Suprapubic skin (tissue), 4 donors: ENCODE measurements at regions not wholly inside any gene's neighbourhood (a gene's known extent, or its start where the extent isn't known, plus 50 kb on each side); places are given as distances from the start of the nearest gene placed in this dataset.

Experiments used
- DNase-seq, 2 donors: peaks; one replicate each; pipeline ENCODE4 v3.0.0-alpha.2; 2019; ENCODE audit warnings: low spot score in 2 of 2
- H3K27ac ChIP-seq: fragments of 200-600 bp; sonication (generic); one replicate; pipeline ENCODE4 v1.5.1; 2019
- H3K27me3 ChIP-seq: fragments of 200-600 bp; sonication (generic); one replicate; pipeline ENCODE4 v1.5.1; 2019
- H3K36me3 ChIP-seq: fragments of 200-600 bp; sonication (generic); one replicate; pipeline ENCODE4 v1.5.1; 2019
- H3K4me1 ChIP-seq: fragments of 200-600 bp; sonication (generic); one replicate; pipeline ENCODE4 v1.5.1; 2019
- H3K4me3 ChIP-seq: fragments of 200-600 bp; sonication (generic); one replicate; pipeline ENCODE4 v1.5.1; 2019; ENCODE audit warnings: mild to moderate bottlenecking
- H3K9me3 ChIP-seq: fragments of 200-600 bp; sonication (generic); one replicate; pipeline ENCODE4 v1.5.1; 2019
- CTCF ChIP-seq, 2 donors: fragments of 200-600 bp in 1 of 2; fragments of 450-650 bp in 1 of 2; sonication (generic) in 1 of 2; IDR thresholded peaks; one replicate each; pipeline ENCODE4 v1.5.1; 2016 to 2019; ENCODE audit warnings: antibody characterized with exemption in 2 of 2, mild to moderate bottlenecking in 1 of 2, moderate library complexity in 1 of 2
- EP300 ChIP-seq: sonication (generic); formaldehyde crosslinking; IDR thresholded peaks from one replicate; pipeline ENCODE4 v1.6.1; 2017; ENCODE audit warnings: antibody characterized with exemption
- POLR2A ChIP-seq, 2 donors: fragments of 450-650 bp; IDR thresholded peaks; one replicate each; pipeline ENCODE4 v1.6.1; 2017; ENCODE audit warnings: antibody characterized with exemption in 2 of 2, mild to moderate bottlenecking in 2 of 2, moderate library complexity in 2 of 2
- POLR2AphosphoS5 ChIP-seq, 3 donors: sonication (generic); formaldehyde crosslinking; IDR thresholded peaks; one replicate each; pipeline ENCODE4 v1.6.1; 2017; ENCODE audit warnings: antibody characterized with exemption in 3 of 3
- WGBS: methylation state at CpG from one replicate; pipeline ENCODE4 v1.1.5; 2018; 5-methylcytosine and 5-hydroxymethylcytosine counted together

- H3K27me3 ChIP-seq: no peaks in the 10 kb centered on the region
- no peak overlapping the region for H3K4me3 ChIP-seq
- H3K4me1 ChIP-seq: no peaks in the 10 kb centered on the region
- no peaks in the 10 kb centered on the region for H3K9me3 ChIP-seq
- DNase-seq: no peak
- H3K27ac ChIP-seq: no peak overlapping the region
- WGBS: 84% methylated on average over 1 of the region's 1 CpG
- no peak for TF ChIP-seq POLR2A (IDR thresholded peaks at IDR 0.05)
- no peak for TF ChIP-seq CTCF (IDR thresholded peaks at IDR 0.05)
- TF ChIP-seq POLR2AphosphoS5 (IDR thresholded peaks at IDR 0.05): no peak
- no peak for TF ChIP-seq EP300
- H3K36me3 ChIP-seq: no peaks in the 10 kb centered on the region
Observed at GRCh38 chr17:14482715-14483114, 181.8 kb downstream of the HS3ST3B1 start.

GRCh38 chr17:14481664-14482063 is 180.8 kb downstream of the HS3ST3B1 start:
- Histone ChIP-seq H3K9me3 (no peaks in the 10 kb centered on the region), H3K4me1 (no peaks in the 10 kb centered on the region), H3K27me3 (no peaks in the 10 kb centered on the region), H3K4me3 (no peak overlapping the region), H3K36me3 (no peaks in the 10 kb centered on the region), H3K27ac (no peak overlapping the region)
- 92% methylated on average over 1 of the region's 1 CpG for WGBS
- TF ChIP-seq CTCF (IDR thresholded peaks at IDR 0.05) (no peak), POLR2AphosphoS5 (IDR thresholded peaks at IDR 0.05) (no peak), EP300 (no peak)
- no peak for DNase-seq

GRCh38 chr17:14474591-14474990 is 173.7 kb downstream of the HS3ST3B1 start:
- Histone ChIP-seq H3K27me3 (no peaks in the 10 kb centered on the region), H3K4me1 (no peaks in the 10 kb centered on the region), H3K27ac (no peak overlapping the region), H3K36me3 (no peaks in the 10 kb centered on the region), H3K4me3 (no peak overlapping the region), H3K9me3 (no peaks in the 10 kb centered on the region)
- no peak for TF ChIP-seq POLR2A (IDR thresholded peaks at IDR 0.05)
- no peak for TF ChIP-seq POLR2AphosphoS5 (IDR thresholded peaks at IDR 0.05)
- no peak for TF ChIP-seq CTCF (IDR thresholded peaks at IDR 0.05)
- no peak for TF ChIP-seq EP300
- 84% methylated on average over 4 of the region's 4 CpGs for WGBS
- no peak for DNase-seq

- DNase-seq: no peak
- Histone ChIP-seq H3K36me3 (no peaks in the 10 kb centered on the region), H3K4me1 (no peaks in the 10 kb centered on the region), H3K9me3 (no peaks in the 10 kb centered on the region), H3K4me3 (no peak overlapping the region), H3K27ac (no peak overlapping the region), H3K27me3 (no peaks in the 10 kb centered on the region)
- TF ChIP-seq POLR2A (IDR thresholded peaks at IDR 0.05) (no peak), POLR2AphosphoS5 (IDR thresholded peaks at IDR 0.05) (no peak), CTCF (IDR thresholded peaks at IDR 0.05) (no peak), EP300 (no peak)
- 64% methylated on average over 7 of the region's 7 CpGs for WGBS
Observed at GRCh38 chr17:14471052-14471451, 170.2 kb downstream of the HS3ST3B1 start.

- no peak for DNase-seq
- 85% methylated on average over 4 of the region's 4 CpGs for WGBS
- no peaks in the 10 kb centered on the region for H3K9me3 ChIP-seq
- H3K27me3 ChIP-seq: no peaks in the 10 kb centered on the region
- TF ChIP-seq CTCF (IDR thresholded peaks at IDR 0.05) (no peak), EP300 (no peak), POLR2AphosphoS5 (IDR thresholded peaks at IDR 0.05) (no peak), POLR2A (IDR thresholded peaks at IDR 0.05) (no peak)
- no peak overlapping the region for H3K4me3 ChIP-seq
- peaks cover 1% of the 10 kb centered on the region for H3K4me1 ChIP-seq
- no peaks in the 10 kb centered on the region for H3K36me3 ChIP-seq
- H3K27ac ChIP-seq: no peak overlapping the region
Observed at GRCh38 chr17:14470417-14470816, 169.5 kb downstream of the HS3ST3B1 start.
